GM12892 (cell line): ENCODE measurements at regions not wholly inside any gene's neighbourhood (a gene's known extent, or its start where the extent isn't known, plus 50 kb on each side); places are given as distances from the start of the nearest gene placed in this dataset.

Source experiments
- POLR2A ChIP-seq: IDR thresholded peaks from 2 replicates; pipeline ENCODE4 v1.6.1; 2011; ENCODE audit warnings: low read depth, low read length, control low read depth
- POLR2AphosphoS5 ChIP-seq: IDR thresholded peaks from 2 replicates; pipeline ENCODE4 v1.6.1; 2011; ENCODE audit warnings: low read depth, low read length, control low read depth
- TAF1 ChIP-seq: IDR thresholded peaks from 2 replicates; pipeline ENCODE4 v1.6.1; 2011; ENCODE audit warnings: low read depth, mild to moderate bottlenecking, control low read depth, low read length, borderline replicate concordance

DNA sequence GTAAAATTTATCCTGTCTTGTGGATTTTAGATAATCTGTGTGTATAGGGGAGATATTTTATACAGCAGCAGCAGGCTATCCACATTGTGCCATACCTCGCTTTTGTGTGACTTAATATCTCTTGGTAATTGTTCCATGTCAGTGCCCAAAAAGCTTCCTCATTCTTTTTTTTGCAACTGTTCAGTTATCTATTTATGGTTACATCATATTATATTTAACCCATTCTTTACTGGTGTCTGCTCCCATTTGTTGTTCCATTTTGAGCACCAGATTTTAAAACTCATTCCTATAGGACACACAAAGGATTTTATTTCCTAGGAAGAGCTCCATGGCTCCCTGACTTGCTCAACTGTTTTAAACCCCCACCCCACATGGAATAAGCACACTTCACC, 86.3 kb upstream of the RASGRP1 start:
- TF ChIP-seq POLR2A (no peak), TAF1 (no peak), POLR2AphosphoS5 (no peak)
